Type B pancreatic cell (in vitro differentiated cells): ENCODE measurements at regions not wholly inside any gene's neighbourhood (a gene's known extent, or its start where the extent isn't known, plus 50 kb on each side); places are given as distances from the start of the nearest gene placed in this dataset.
A peak's percentile ranks its signal among the peaks of the same experiment; 100 is the strongest.

Experiments used
- DNase-seq: peaks from one replicate; pipeline ENCODE4 v3.0.0; 2021; ENCODE audit warnings: mixed read lengths; ENCODE audit not compliant: unreplicated experiment; ENCODE audit errors: extremely low spot score
- H3K27ac Mint-ChIP-seq: 2 replicates; pipeline ENCODE4 v1.8.0; 2021; ENCODE audit warnings: mild to moderate bottlenecking, mixed read lengths
- H3K27me3 Mint-ChIP-seq: 2 replicates; pipeline ENCODE4 v1.8.0; 2021; ENCODE audit warnings: mixed read lengths
- H3K36me3 Mint-ChIP-seq: 2 replicates; pipeline ENCODE4 v1.8.0; 2021; ENCODE audit warnings: mixed read lengths
- H3K4me1 Mint-ChIP-seq: one replicate; pipeline ENCODE4 v1.8.0; 2021; ENCODE audit warnings: mixed read lengths; ENCODE audit not compliant: unreplicated experiment
- H3K4me3 Mint-ChIP-seq: 2 replicates; pipeline ENCODE4 v1.8.0; 2021; ENCODE audit warnings: mild to moderate bottlenecking, mixed read lengths
- H3K9me3 Mint-ChIP-seq: 2 replicates; pipeline ENCODE4 v1.8.0; 2021; ENCODE audit warnings: mixed read lengths
- TF ChIP-seq, protein P1 (sequence below): fragments of 200-600 bp; sonication (generic); conservative IDR thresholded peaks from 2 replicates; pipeline ENCODE4 v1.5.0; 2021; ENCODE audit warnings: antibody characterized with exemption, mild to moderate bottlenecking

DNA sequence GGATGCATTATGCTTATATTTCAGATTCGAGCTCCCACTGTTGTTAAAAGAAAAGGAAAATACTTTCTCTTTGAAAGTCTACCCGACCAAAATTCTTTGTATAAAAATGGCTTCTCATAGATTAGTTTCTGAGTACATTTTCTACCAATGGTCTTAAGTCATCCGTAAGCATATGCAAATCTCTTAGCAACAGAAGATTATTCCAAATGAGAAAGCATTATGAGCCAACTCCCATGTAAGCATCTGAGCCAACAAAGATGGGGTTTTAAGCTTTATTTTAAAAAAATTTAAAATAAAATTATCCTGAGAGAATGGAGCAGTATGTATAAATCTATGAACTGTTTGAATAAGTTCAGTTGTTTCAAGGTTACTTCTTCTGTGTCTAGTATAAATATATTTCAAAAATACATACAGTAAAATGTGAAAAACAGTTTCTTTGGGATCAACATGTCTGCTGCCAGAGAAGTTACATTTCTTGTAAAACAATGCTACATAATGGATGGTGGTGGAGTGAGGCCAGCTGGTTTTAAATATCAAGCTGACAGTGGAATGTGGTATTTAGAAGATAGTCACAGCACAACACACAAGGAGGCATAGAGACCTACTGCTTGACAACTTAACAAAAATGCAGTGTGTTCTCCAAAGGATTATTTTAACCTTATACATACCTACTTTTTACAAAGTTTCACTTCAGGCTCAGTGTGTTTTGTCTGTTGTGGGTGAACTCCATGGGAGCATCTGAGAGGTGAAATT is 199.5 kb upstream of the DIPK2B start:
- peaks cover 5% of the 10 kb centered on the region for H3K4me1 Mint-ChIP-seq
- H3K4me3 Mint-ChIP-seq, result no peak overlapping the region
- no peak for DNase-seq
- TF ChIP-seq, protein P1, sequence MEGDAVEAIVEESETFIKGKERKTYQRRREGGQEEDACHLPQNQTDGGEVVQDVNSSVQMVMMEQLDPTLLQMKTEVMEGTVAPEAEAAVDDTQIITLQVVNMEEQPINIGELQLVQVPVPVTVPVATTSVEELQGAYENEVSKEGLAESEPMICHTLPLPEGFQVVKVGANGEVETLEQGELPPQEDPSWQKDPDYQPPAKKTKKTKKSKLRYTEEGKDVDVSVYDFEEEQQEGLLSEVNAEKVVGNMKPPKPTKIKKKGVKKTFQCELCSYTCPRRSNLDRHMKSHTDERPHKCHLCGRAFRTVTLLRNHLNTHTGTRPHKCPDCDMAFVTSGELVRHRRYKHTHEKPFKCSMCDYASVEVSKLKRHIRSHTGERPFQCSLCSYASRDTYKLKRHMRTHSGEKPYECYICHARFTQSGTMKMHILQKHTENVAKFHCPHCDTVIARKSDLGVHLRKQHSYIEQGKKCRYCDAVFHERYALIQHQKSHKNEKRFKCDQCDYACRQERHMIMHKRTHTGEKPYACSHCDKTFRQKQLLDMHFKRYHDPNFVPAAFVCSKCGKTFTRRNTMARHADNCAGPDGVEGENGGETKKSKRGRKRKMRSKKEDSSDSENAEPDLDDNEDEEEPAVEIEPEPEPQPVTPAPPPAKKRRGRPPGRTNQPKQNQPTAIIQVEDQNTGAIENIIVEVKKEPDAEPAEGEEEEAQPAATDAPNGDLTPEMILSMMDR, result no peak
- peak overlapping the region; percentile 78 for H3K27ac Mint-ChIP-seq
- H3K27me3 Mint-ChIP-seq, result no peaks in the 10 kb centered on the region
- no peaks in the 10 kb centered on the region for H3K9me3 Mint-ChIP-seq
- H3K36me3 Mint-ChIP-seq, result no peaks in the 10 kb centered on the region

DNA sequence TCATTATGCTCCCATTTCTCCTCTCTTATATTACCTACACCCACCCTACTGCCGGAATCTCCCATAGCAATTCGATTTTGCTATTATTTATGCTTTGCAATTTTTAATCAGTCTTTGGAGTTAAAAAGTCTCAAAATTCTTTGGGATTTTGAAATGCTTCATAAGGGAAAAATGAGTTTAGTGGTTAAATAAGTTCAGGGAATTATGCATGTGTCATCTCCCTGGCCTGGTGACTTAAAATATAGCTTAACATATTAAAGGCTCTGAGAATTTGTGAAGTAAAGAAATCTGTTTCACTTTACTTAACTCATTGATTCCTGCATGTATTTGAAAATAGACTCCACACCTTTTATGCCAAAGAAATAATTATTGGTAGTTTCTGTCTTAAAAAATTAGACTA is 185.1 kb upstream of the DIPK2B start:
- no peak overlapping the region for H3K4me3 Mint-ChIP-seq
- no peaks in the 10 kb centered on the region for H3K4me1 Mint-ChIP-seq
- H3K27ac Mint-ChIP-seq, result no peak overlapping the region
- H3K36me3 Mint-ChIP-seq, result no peaks in the 10 kb centered on the region
- DNase-seq, result no peak
- peaks cover 5% of the 10 kb centered on the region for H3K9me3 Mint-ChIP-seq
- TF ChIP-seq, protein P1, result no peak
- H3K27me3 Mint-ChIP-seq, result no peaks in the 10 kb centered on the region

DNA sequence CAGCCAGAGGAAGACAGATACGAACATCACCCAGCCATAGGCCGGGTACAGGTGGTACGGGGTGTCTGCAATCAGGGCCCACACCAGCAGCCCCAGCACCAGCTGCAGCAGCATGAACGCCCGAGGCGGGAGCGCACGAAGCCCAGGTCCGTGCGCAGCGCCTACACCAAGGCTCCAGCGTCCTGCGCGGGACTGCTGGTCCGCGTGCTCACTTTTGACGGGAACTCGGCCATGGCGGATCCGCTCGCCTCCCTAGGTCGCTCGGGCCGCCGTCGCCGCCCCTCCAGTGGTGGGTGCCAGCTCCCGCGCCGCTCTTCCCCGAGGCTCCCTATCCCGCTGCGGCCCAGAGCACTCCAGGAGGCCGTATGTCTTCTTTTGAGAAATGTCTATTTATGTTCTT is 181.2 kb upstream of the DIPK2B start:
- no peaks in the 10 kb centered on the region for H3K27me3 Mint-ChIP-seq
- TF ChIP-seq, protein P1, result no peak
- no peaks in the 10 kb centered on the region for H3K4me1 Mint-ChIP-seq
- no peaks in the 10 kb centered on the region for H3K36me3 Mint-ChIP-seq
- no peak overlapping the region for H3K27ac Mint-ChIP-seq
- DNase-seq, result no peak
- peaks cover 11% of the 10 kb centered on the region for H3K9me3 Mint-ChIP-seq
- no peak overlapping the region for H3K4me3 Mint-ChIP-seq

- Mint-ChIP-seq H3K4me1 (no peaks in the 10 kb centered on the region), H3K27ac (no peak overlapping the region), H3K36me3 (no peaks in the 10 kb centered on the region), H3K9me3 (peaks cover 11% of the 10 kb centered on the region), H3K27me3 (no peaks in the 10 kb centered on the region), H3K4me3 (no peak overlapping the region)
- TF ChIP-seq, protein P1, result no peak
- no peak for DNase-seq
Measured at GRCh38 chrX:45381366-45381765, 180.7 kb upstream of the DIPK2B start.

- Mint-ChIP-seq H3K27me3 (no peaks in the 10 kb centered on the region), H3K27ac (no peak overlapping the region), H3K36me3 (no peaks in the 10 kb centered on the region), H3K4me3 (no peak overlapping the region), H3K9me3 (peaks cover 11% of the 10 kb centered on the region), H3K4me1 (no peaks in the 10 kb centered on the region)
- DNase-seq, result no peak
- TF ChIP-seq, protein P1, result no peak
Measured at GRCh38 chrX:45379236-45379635, 178.6 kb upstream of the DIPK2B start.
